GM12891 (cell line): ENCODE measurements at regions not wholly inside any gene's neighbourhood (a gene's known extent, or its start where the extent isn't known, plus 50 kb on each side); places are given as distances from the start of the nearest gene placed in this dataset.

ENCODE experiments used
- PAX5 ChIP-seq: IDR thresholded peaks from 2 replicates; pipeline ENCODE4 v1.6.1; 2011; ENCODE audit warnings: low read length, moderate library complexity, mild to moderate bottlenecking; ENCODE audit not compliant: insufficient read depth, severe bottlenecking
- POLR2A ChIP-seq: IDR thresholded peaks from 2 replicates; pipeline ENCODE4 v1.6.1; 2011; ENCODE audit warnings: low read depth, low read length, control low read depth
- POLR2AphosphoS5 ChIP-seq: IDR thresholded peaks from 2 replicates; pipeline ENCODE4 v1.6.1; 2011; ENCODE audit warnings: low read depth, low read length, control low read depth
- POU2F2 ChIP-seq: IDR thresholded peaks from 2 replicates; pipeline ENCODE4 v1.6.1; 2011; ENCODE audit warnings: low read depth, mild to moderate bottlenecking, control low read depth, low read length, moderate library complexity
- SPI1 ChIP-seq: IDR thresholded peaks from 2 replicates; pipeline ENCODE4 v1.6.1; 2011; ENCODE audit warnings: low read depth, low read length, control low read depth
- TAF1 ChIP-seq: IDR thresholded peaks from 2 replicates; pipeline ENCODE4 v1.6.1; 2011; ENCODE audit warnings: low read depth, low read length, control low read depth

DNA sequence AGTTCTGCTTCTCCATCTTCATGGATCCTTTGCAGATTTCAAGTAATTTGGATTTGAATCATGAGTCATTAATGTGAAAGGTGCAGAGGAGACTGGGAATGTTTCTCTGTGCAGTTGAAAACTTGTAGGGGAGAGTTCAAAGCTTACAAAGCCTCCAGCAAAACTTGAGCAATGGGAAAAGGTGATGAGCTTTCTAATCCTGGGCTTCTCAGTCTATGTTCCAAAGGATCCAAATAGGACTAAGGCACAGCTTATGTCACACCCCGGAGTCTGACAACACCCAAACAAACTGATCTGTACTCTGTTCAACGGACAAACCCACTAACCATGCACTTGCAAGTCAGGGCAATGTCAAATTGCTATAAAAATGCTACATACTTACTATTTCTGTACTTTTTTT is 134.8 kb downstream of the DUSP6 start:
- no peak for TF ChIP-seq POLR2A
- no peak for TF ChIP-seq TAF1
- no peak for TF ChIP-seq POLR2AphosphoS5
- TF ChIP-seq POU2F2, result no peak
- TF ChIP-seq PAX5, result no peak
- TF ChIP-seq SPI1, result no peak
